ENCODE measurements at regions not wholly inside any gene's neighbourhood (a gene's known extent, or its start where the extent isn't known, plus 50 kb on each side); places are given as distances from the start of the nearest gene placed in this dataset.
A peak's percentile ranks its signal among the peaks of the same experiment; 100 is the strongest.

DNA sequence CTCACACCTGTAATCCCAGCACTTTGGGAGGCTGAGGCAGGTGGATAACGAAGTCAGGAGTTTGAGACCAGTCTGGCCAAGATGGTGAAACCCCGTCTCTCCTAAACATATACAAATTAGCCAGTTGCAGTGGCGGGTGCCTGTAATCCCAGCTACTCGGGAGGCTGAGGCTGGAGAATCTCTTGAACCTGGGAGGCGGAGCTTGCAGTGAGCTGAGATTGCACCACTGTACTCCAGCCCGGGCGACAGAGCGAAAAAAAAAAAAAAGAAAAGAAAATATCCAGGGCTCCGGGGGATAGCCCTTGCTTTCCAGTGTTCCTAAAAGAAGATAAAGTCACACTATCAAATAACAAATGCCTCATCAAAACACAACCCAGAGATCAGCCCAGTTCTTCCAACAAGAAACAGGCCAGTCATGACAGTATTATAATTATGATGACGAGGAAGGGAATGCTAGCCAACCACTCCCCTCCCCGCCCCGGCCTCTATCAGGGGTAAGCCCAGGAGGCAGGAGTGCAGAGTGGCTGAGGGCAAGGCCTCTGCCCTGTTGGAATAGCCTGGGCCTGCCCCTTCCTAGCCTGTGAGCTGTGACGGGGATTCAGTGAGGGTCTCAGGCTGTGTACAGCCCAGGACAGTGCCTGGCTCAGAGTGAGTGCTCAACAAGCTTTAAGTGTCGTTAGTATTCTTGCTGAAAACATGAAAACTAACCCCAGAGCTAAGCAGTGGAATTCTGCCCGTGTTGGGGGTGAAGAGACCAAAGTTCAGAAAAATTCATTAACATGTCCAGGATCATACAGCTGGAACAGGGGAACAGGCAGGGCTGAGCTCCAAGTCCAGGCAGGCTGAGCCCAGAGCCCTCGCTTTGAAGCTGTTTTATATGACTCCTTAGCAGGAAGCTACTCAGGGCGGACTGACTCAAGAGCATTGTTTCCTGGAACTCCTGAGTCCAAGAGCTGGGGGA, 54.3 kb downstream of the FAM241B start:
- Histone ChIP-seq H3K4me1 (peaks cover 0 to 28% (median 0%) of the 10 kb centered on the region in 3 donors), H3K36me3 (no peaks in the 10 kb centered on the region), H3K27me3 (peaks cover 19% of the 10 kb centered on the region), H3K9me3 (no peaks in the 10 kb centered on the region), H3K27ac (peak overlapping the region in 2 of 4 donors; percentile 41 to 51), H3K4me3 (no peak overlapping the region)
- peak; percentile 38 for TF ChIP-seq POLR2AphosphoS5 (IDR thresholded peaks at IDR 0.05)
- no peak for TF ChIP-seq POLR2A (IDR thresholded peaks at IDR 0.05)
- WGBS, 2 donors (ENCODE audit: low coverage in 1 of 2), result 35 to 48% methylated on average over 10 to 11 of the region's 17 CpGs
- ATAC-seq, result peak; percentile 62

DNA sequence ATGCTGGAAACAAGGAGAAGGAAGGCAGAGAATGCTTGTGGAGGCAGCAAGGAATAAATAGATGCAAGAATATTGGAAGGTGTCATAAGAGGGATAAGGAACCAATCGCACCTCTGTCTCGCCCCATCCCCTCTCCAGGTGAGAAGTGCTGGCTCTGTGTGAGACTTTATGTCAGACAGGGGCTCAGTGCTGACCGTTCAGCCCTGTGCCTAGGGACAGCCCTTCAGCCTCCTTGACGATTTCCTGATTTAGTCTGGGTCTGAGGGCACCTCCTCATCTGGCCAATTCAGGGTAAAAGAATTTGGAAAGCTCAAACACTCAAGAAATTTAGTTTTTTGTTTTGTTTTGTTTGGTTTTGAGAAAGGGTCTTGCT, 54.9 kb downstream of the FAM241B start:
- Histone ChIP-seq H3K27me3 (peaks cover 13% of the 10 kb centered on the region), H3K36me3 (no peaks in the 10 kb centered on the region), H3K4me3 (no peak overlapping the region), H3K4me1 (peaks cover 0 to 28% (median 0%) of the 10 kb centered on the region in 3 donors), H3K9me3 (no peaks in the 10 kb centered on the region), H3K27ac (no peak overlapping the region)
- TF ChIP-seq POLR2AphosphoS5 (IDR thresholded peaks at IDR 0.05) (no peak), POLR2A (IDR thresholded peaks at IDR 0.05) (no peak), EP300 (IDR thresholded peaks at IDR 0.05) (no peak)
- TF ChIP-seq, protein P1, sequence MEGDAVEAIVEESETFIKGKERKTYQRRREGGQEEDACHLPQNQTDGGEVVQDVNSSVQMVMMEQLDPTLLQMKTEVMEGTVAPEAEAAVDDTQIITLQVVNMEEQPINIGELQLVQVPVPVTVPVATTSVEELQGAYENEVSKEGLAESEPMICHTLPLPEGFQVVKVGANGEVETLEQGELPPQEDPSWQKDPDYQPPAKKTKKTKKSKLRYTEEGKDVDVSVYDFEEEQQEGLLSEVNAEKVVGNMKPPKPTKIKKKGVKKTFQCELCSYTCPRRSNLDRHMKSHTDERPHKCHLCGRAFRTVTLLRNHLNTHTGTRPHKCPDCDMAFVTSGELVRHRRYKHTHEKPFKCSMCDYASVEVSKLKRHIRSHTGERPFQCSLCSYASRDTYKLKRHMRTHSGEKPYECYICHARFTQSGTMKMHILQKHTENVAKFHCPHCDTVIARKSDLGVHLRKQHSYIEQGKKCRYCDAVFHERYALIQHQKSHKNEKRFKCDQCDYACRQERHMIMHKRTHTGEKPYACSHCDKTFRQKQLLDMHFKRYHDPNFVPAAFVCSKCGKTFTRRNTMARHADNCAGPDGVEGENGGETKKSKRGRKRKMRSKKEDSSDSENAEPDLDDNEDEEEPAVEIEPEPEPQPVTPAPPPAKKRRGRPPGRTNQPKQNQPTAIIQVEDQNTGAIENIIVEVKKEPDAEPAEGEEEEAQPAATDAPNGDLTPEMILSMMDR (IDR thresholded peaks at IDR 0.05), result no peak
- WGBS, 2 donors (ENCODE audit: low coverage in 1 of 2), result 83 to 85% methylated on average over 2 to 4 of the region's 4 CpGs
- no peak for ATAC-seq

DNA sequence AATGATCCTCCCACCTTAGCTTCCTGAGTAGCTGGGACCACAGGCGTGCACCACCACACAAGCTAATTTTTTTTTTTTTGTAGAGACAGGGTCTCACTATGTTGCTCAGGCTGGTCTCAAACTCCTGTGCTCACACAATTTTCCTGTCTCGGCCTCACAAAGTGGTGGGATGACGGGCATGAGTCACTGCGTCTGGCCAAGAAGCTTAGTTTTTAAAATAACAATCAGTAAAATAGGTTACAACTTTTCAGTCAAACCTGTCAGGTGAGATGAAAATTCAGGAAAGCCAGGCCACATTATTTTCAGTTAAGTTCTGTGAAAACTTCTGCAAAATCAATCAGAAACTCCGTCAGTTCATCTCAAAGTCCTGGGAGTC, 55.4 kb downstream of the FAM241B start:
- Histone ChIP-seq H3K4me1 (peaks cover 0 to 28% (median 0%) of the 10 kb centered on the region in 3 donors), H3K27me3 (peaks cover 12% of the 10 kb centered on the region), H3K9me3 (no peaks in the 10 kb centered on the region), H3K36me3 (no peaks in the 10 kb centered on the region), H3K27ac (no peak overlapping the region), H3K4me3 (no peak overlapping the region)
- no peak for TF ChIP-seq POLR2AphosphoS5 (IDR thresholded peaks at IDR 0.05)
- TF ChIP-seq POLR2A (IDR thresholded peaks at IDR 0.05), result no peak
- TF ChIP-seq EP300 (IDR thresholded peaks at IDR 0.05), result no peak
- TF ChIP-seq, protein P1 (IDR thresholded peaks at IDR 0.05), result no peak
- no peak for ATAC-seq
- 58 to 68% methylated on average over 3 to 5 of the region's 5 CpGs for WGBS, 2 donors (ENCODE audit: low coverage in 1 of 2)

DNA sequence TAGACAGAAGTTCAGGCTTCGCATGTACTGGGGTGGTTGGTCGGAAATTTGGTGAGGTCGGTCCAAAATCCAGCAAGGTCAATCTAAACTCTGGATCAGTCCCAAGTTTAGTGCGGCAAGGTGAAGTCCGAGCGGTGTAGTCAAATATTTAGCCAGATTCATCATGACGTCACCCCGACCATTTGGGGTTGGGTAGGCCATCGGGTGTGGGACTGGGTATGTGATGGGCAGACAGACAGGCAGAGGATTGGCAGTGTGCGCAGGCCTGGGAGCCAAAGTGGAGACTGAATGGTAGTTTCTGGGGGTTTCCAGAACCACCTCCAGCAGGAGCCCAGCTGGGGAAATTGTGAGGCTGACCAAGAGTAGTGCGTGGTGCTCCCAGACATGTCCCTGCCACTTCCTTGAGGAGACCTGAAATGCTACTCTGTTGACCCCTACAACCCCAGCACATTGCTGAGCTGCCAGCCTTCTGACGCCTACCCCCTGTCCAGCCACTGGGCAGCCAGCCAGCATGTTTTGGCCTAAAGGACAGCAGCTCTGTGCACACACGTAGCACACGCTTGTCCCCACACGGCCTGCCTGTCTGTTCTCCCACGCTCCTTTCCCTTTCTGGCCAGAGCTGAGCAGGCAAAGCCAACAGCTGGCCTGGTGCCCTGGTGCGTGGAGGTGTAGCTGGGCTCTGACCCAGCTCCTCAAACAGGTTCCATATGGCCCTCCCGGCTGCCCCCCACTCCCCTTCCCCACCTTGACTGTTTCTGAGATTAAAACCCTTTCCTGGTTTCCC, 55.9 kb downstream of the FAM241B start:
- WGBS, 2 donors (ENCODE audit: low coverage in 1 of 2), result 73 to 90% methylated on average over 2 to 14 of the region's 18 CpGs
- Histone ChIP-seq H3K4me1 (peaks cover 0 to 28% (median 0%) of the 10 kb centered on the region in 3 donors), H3K9me3 (no peaks in the 10 kb centered on the region), H3K27me3 (peaks cover 6% of the 10 kb centered on the region), H3K36me3 (no peaks in the 10 kb centered on the region), H3K27ac (no peak overlapping the region), H3K4me3 (no peak overlapping the region)
- no peak for ATAC-seq
- TF ChIP-seq POLR2AphosphoS5 (IDR thresholded peaks at IDR 0.05), result peak; percentile 33
- TF ChIP-seq POLR2A (IDR thresholded peaks at IDR 0.05), result no peak

DNA sequence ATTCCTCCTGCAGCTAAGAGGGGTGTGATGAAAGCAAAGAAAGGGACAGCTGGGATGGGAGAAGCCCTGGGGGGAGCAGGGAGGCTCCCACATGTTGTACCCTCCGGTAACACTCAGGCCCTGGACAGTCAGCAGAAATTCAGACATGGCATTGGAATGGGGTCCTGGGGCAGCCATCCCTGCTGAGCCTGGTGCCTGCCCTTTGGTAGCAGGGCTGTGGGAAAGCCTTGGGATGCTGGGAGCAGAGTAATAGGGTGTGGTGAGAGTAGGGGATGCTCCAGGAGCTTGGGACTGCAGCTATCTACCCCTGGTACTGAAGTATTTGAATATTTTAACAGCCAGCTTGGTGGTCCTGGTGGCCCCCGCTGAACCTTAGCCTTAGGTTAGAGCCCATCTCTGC, 56.8 kb downstream of the FAM241B start:
- no peak overlapping the region for H3K27ac ChIP-seq
- H3K36me3 ChIP-seq, result no peaks in the 10 kb centered on the region
- no peak overlapping the region for H3K4me3 ChIP-seq
- WGBS, 2 donors (ENCODE audit: low coverage in 1 of 2), result 100% methylated on average over 2 of the region's 2 CpGs; no CpG with 5 or more reads in 1 of the 2 donors
- ATAC-seq, result no peak
- TF ChIP-seq EP300 (IDR thresholded peaks at IDR 0.05) (no peak), POLR2AphosphoS5 (IDR thresholded peaks at IDR 0.05) (no peak), POLR2A (IDR thresholded peaks at IDR 0.05) (no peak)
- TF ChIP-seq, protein P1 (IDR thresholded peaks at IDR 0.05), result no peak
- H3K27me3 ChIP-seq, result no peaks in the 10 kb centered on the region
- H3K4me1 ChIP-seq, result peaks cover 0 to 28% (median 0%) of the 10 kb centered on the region in 3 donors
- no peaks in the 10 kb centered on the region for H3K9me3 ChIP-seq
